Activated B cell treated with CpG ODN at 0.5 μM for 24 hours (primary cell): ENCODE measurements at regions not wholly inside any gene's neighbourhood (a gene's known extent, or its start where the extent isn't known, plus 50 kb on each side); places are given as distances from the start of the nearest gene placed in this dataset.

Experiments used
- ATAC-seq: fragments of 200-7000 bp; cut with Tn5 transposase; one replicate; pipeline ENCODE4 v1.10.0; 2021; ENCODE audit warnings: low read depth, mild to moderate bottlenecking, moderate library complexity
- CTCF ChIA-PET: fragments of 350-600 bp; sonication (Branson Sonifier 250); formaldehyde crosslinking; loops from one replicate; lab custom pipeline; 2021; ENCODE audit warnings: antibody characterized with exemption; lab: Charles Lee
- POLR2A ChIA-PET: fragments of 350-600 bp; sonication (Branson Sonifier 250); formaldehyde crosslinking; loops from one replicate; lab custom pipeline; 2021; ENCODE audit warnings: antibody characterized with exemption; lab: Charles Lee
- DNase-seq: peaks from one replicate; pipeline ENCODE4 v3.0.0; 2022
- H3K27ac Mint-ChIP-seq: one replicate; pipeline ENCODE4 v1.8.0; 2020; ENCODE audit warnings: mixed read lengths
- H3K27me3 Mint-ChIP-seq: one replicate; pipeline ENCODE4 v1.8.0; 2021; ENCODE audit warnings: mixed read lengths
- H3K36me3 Mint-ChIP-seq: one replicate; pipeline ENCODE4 v1.8.0; 2021; ENCODE audit warnings: low read depth, mixed read lengths
- H3K4me1 Mint-ChIP-seq: one replicate; pipeline ENCODE4 v1.8.0; 2021; ENCODE audit warnings: mixed read lengths
- H3K4me3 Mint-ChIP-seq: one replicate; pipeline ENCODE4 v1.8.0; 2020; ENCODE audit warnings: mild to moderate bottlenecking, mixed read lengths
- H3K9me3 Mint-ChIP-seq: one replicate; pipeline ENCODE4 v1.8.0; 2020; ENCODE audit warnings: mixed read lengths
- intact Hi-C: fragments of 100-400 bp; cut with micrococcal nuclease; formaldehyde crosslinking; loops from one replicate; pipeline ENCODE4 v1.15.1; 2024
- TF ChIP-seq, protein P1 (sequence below): fragments of 200-600 bp; IDR thresholded peaks from one replicate; pipeline ENCODE4 v1.8.0; 2022; ENCODE audit warnings: antibody characterized with exemption, mild to moderate bottlenecking

DNA sequence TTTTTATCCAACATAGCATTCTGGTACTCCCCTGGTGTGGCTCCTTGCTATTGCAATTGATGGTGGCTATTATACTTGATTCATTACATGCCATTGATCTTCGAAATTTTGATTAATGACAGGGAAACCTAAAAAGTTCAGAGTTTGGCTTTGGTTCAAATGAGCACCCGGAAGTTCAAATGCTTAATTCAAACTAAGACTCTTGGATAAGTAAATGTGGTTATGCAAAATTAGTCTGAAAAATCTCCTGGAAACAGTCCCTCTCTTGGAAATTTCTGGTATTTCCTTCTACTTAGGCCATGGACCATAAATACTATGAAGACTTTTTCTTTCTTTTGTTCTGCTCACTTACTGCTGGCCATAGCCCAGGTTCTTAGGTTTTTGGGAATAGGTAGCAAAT, 65.3 kb upstream of the SMIM21 start:
- DNase-seq (no peak), ATAC-seq (no peak)
- ChIA-PET POLR2A (no interaction called here), CTCF (no interaction called here)
- no peak overlapping the region for H3K4me3 Mint-ChIP-seq
- peaks cover 8% of the 10 kb centered on the region for H3K27me3 Mint-ChIP-seq
- H3K9me3 Mint-ChIP-seq, result no peaks in the 10 kb centered on the region
- H3K27ac Mint-ChIP-seq, result no peak overlapping the region
- intact Hi-C loops, result no loop called here
- H3K4me1 Mint-ChIP-seq, result no peaks in the 10 kb centered on the region
- H3K36me3 Mint-ChIP-seq, result no peaks in the 10 kb centered on the region
- TF ChIP-seq, protein P1, sequence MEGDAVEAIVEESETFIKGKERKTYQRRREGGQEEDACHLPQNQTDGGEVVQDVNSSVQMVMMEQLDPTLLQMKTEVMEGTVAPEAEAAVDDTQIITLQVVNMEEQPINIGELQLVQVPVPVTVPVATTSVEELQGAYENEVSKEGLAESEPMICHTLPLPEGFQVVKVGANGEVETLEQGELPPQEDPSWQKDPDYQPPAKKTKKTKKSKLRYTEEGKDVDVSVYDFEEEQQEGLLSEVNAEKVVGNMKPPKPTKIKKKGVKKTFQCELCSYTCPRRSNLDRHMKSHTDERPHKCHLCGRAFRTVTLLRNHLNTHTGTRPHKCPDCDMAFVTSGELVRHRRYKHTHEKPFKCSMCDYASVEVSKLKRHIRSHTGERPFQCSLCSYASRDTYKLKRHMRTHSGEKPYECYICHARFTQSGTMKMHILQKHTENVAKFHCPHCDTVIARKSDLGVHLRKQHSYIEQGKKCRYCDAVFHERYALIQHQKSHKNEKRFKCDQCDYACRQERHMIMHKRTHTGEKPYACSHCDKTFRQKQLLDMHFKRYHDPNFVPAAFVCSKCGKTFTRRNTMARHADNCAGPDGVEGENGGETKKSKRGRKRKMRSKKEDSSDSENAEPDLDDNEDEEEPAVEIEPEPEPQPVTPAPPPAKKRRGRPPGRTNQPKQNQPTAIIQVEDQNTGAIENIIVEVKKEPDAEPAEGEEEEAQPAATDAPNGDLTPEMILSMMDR, result no peak

GRCh38 chr18:75491361-75491760, 63.9 kb upstream of the SMIM21 start:
- no peak overlapping the region for H3K27ac Mint-ChIP-seq
- ATAC-seq (no peak), DNase-seq (no peak)
- H3K36me3 Mint-ChIP-seq, result no peaks in the 10 kb centered on the region
- H3K4me1 Mint-ChIP-seq, result no peaks in the 10 kb centered on the region
- ChIA-PET CTCF (no interaction called here), POLR2A (no interaction called here)
- no peaks in the 10 kb centered on the region for H3K9me3 Mint-ChIP-seq
- TF ChIP-seq, protein P1, result no peak
- H3K27me3 Mint-ChIP-seq, result peaks cover 7% of the 10 kb centered on the region
- intact Hi-C loops, result no loop called here
- H3K4me3 Mint-ChIP-seq, result no peak overlapping the region

DNA sequence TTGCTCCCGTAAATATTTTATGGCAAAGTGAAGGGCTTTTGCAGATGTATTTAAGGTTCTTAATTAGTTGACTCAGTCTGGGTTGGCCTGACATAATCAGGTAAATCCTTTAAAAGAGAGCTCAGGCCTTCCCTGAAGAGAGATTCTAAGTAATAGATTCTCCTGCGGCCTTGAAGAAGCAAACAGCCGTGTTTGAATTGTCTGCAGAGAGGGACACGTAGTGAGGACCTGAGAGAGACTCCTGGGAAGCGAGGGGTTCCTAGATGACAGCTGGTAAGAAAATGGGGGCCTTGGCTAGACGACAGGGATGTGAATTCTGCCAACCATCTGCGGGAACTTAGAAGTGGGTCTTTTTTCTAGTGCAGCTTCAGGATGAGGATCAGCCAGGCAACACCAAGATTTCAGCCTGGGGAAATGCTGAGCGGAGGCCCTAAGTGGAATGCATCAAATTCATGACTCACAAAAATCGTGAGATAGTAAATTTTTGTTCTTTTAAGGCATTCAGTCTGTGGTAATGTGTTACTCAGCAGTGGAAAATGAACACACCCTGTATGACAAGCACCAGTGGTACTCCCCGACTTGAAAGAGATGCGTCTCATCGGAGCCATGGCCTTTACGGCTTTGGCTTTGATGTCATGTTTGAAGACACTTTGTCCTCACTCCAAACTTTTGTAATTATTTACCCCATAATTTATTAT, 62.1 kb upstream of the SMIM21 start:
- CTCF ChIA-PET, result interaction anchor here (2.8 kb wide), 1 partner anchor 10 kb away, joined by 6 read pairs; no protein-coding TSS in a partner anchor
- peaks cover 2% of the 10 kb centered on the region for H3K9me3 Mint-ChIP-seq
- peaks cover 8% of the 10 kb centered on the region for H3K27me3 Mint-ChIP-seq
- H3K36me3 Mint-ChIP-seq, result no peaks in the 10 kb centered on the region
- H3K4me1 Mint-ChIP-seq, result no peaks in the 10 kb centered on the region
- no peak for DNase-seq
- TF ChIP-seq, protein P1, result no peak
- POLR2A ChIA-PET, result no interaction called here
- intact Hi-C loops, result no loop called here
- H3K4me3 Mint-ChIP-seq, result no peak overlapping the region
- ATAC-seq, result no peak
- no peak overlapping the region for H3K27ac Mint-ChIP-seq

DNA sequence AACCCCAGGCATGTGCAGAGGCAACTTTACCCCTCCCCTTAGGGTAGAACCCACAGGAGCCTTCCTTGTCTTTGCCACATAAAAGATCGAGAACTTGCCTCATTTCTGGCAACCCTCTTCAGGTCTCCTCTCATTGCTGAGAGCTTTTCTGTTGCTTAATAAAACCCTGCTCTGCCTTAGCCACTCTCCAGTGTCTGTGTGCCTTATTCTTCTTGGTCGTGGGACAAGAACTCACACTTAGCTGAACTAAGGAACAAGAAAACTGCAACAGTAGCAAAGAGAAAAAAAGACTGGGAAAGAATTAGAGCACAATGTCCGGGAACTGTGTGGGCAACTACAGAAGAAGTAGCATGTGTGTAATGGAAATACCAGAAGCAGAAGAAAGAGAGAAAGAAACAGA, 56.2 kb upstream of the SMIM21 start:
- intact Hi-C loops, result no loop called here
- Mint-ChIP-seq H3K27ac (no peak overlapping the region), H3K4me1 (no peaks in the 10 kb centered on the region), H3K4me3 (no peak overlapping the region), H3K27me3 (peaks cover 6% of the 10 kb centered on the region), H3K9me3 (peaks cover 14% of the 10 kb centered on the region), H3K36me3 (no peaks in the 10 kb centered on the region)
- TF ChIP-seq, protein P1, result no peak
- ChIA-PET CTCF (no interaction called here), POLR2A (no interaction called here)
- ATAC-seq, result no peak
- DNase-seq, result no peak

GRCh38 chr18:75482880-75483279, 55.4 kb upstream of the SMIM21 start:
- peaks cover 14% of the 10 kb centered on the region for H3K9me3 Mint-ChIP-seq
- ATAC-seq (no peak), DNase-seq (no peak)
- H3K27ac Mint-ChIP-seq, result no peak overlapping the region
- ChIA-PET CTCF (no interaction called here), POLR2A (no interaction called here)
- H3K4me1 Mint-ChIP-seq, result no peaks in the 10 kb centered on the region
- H3K27me3 Mint-ChIP-seq, result peaks cover 6% of the 10 kb centered on the region
- intact Hi-C loops, result no loop called here
- no peaks in the 10 kb centered on the region for H3K36me3 Mint-ChIP-seq
- TF ChIP-seq, protein P1, result no peak
- no peak overlapping the region for H3K4me3 Mint-ChIP-seq
